H1 (cell line): ENCODE measurements at regions not wholly inside any gene's neighbourhood (a gene's known extent, or its start where the extent isn't known, plus 50 kb on each side); places are given as distances from the start of the nearest gene placed in this dataset.

Source experiments
- CHD1 ChIP-seq: IDR thresholded peaks from 2 replicates; pipeline ENCODE4 v1.6.1; 2012; ENCODE audit warnings: low read depth, low read length, improper control_type of control experiment
- CREB1 ChIP-seq: IDR thresholded peaks from 2 replicates; pipeline ENCODE4 v1.6.1; 2012; ENCODE audit warnings: inconsistent platforms
- CTCF ChIP-seq, 3 experiments: IDR thresholded peaks; 1 replicate in 2 of 3; 2 replicates in 1 of 3; pipeline versions ENCODE4 v1.5.1 to v1.6.1; 2011; ENCODE audit warnings: low read length in 3 of 3, mild to moderate bottlenecking in 3 of 3, inconsistent platforms in 2 of 3, low read depth in 1 of 3, moderate library complexity in 1 of 3; ENCODE audit not compliant: insufficient read depth in 1 of 3; ENCODE audit errors: control extremely low read depth in 1 of 3
- GABPA ChIP-seq: IDR thresholded peaks from 2 replicates; pipeline ENCODE4 v1.6.1; 2011; ENCODE audit warnings: mild to moderate bottlenecking, low read length, moderate library complexity, borderline replicate concordance; ENCODE audit not compliant: insufficient read depth
- JUN ChIP-seq: IDR thresholded peaks from 2 replicates; pipeline ENCODE4 v1.6.1; 2011; ENCODE audit warnings: low read depth, mild to moderate bottlenecking, improper control_type of control experiment, low read length
- MAFK ChIP-seq: IDR thresholded peaks from 2 replicates; pipeline ENCODE4 v1.6.1; 2012; ENCODE audit warnings: low read depth, mild to moderate bottlenecking, improper control_type of control experiment, low read length
- POU5F1 ChIP-seq: IDR thresholded peaks from 2 replicates; pipeline ENCODE4 v1.6.1; 2011; ENCODE audit warnings: low read depth, mild to moderate bottlenecking, low read length, moderate library complexity
- RFX5 ChIP-seq: IDR thresholded peaks from 2 replicates; pipeline ENCODE4 v1.6.1; 2011; ENCODE audit warnings: low read depth, low read length, improper control_type of control experiment, borderline replicate concordance
- SP1 ChIP-seq: IDR thresholded peaks from 2 replicates; pipeline ENCODE4 v1.6.1; 2011; ENCODE audit warnings: low read depth, low read length
- TAF1 ChIP-seq: IDR thresholded peaks from 2 replicates; pipeline ENCODE4 v1.6.1; 2011; ENCODE audit warnings: mild to moderate bottlenecking, low read depth, low read length

DNA sequence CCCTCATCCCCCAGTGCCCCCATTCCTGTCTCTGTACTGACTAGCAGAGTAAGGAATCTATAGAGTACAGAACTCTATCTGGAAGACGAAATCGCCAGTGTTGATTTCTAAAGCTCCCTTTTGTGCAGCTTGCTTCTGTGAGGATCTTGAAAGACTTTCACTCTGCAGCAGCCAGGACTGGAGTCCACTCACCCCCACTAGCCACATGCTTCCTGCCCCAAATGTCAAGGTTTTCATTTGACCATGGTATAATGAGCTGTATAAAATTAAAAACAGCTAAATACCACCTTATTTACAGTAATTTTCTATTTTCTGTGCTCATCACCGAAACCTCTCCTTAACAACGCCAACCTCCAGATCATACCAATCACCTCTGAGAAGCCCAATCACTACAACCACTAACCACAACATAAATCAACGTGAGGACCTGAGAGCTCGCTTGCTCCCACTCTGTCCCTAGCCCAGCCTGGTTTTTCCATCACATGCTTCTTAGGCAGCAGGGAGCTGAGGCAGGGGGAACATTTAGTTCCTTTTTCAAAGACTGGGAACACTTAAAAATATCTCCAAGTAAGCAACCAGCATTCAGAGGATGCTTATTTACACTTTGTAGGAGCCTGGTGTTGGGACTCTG, 56.1 kb upstream of the IRF2BP2 start (continued):
- no peak for TF ChIP-seq CTCF (IDR thresholded peaks at IDR 0.05; ENCODE audit: control extremely low read depth in 1 of 3, insufficient read depth in 1 of 3, low read depth in 1 of 3, low read length in 3 of 3)
- TF ChIP-seq CHD1: no peak
- TF ChIP-seq CREB1: no peak
- TF ChIP-seq GABPA: no peak
- TF ChIP-seq JUN: no peak
- TF ChIP-seq TAF1: no peak
- TF ChIP-seq MAFK: no peak
- no peak for TF ChIP-seq RFX5
- TF ChIP-seq POU5F1: no peak
- no peak for TF ChIP-seq SP1
